K562 (cell line): ENCODE measurements at regions not wholly inside any gene's neighbourhood (a gene's known extent, or its start where the extent isn't known, plus 50 kb on each side); places are given as distances from the start of the nearest gene placed in this dataset.

Experiments used
- ATAC-seq: fragments of 200-7000 bp; cut with Tn5 transposase; 3 replicates; pipeline ENCODE4 v1.9.1; 2020; ENCODE audit warnings: moderate library complexity
- BruUV-seq: library from RNA; stranded (reverse); fragments of 400-500 nt; replicated peaks from 2 replicates; lab custom pipeline; 2021; lab: Mats Ljungman, UMichigan
- CTCF ChIA-PET: fragments of 300-600 bp; formaldehyde crosslinking; extraction: SDS; loops from one replicate; lab custom pipeline; 2021; ENCODE audit warnings: low intra/inter-chr PET ratio; lab: Yijun Ruan, JAX
- POLR2A ChIA-PET: fragments of 300-600, 350-650 bp; sonication (Branson Sonifier 250); formaldehyde crosslinking; extraction: SDS; loops from one replicate; lab custom pipeline; 2021; ENCODE audit warnings: antibody characterized with exemption, inconsistent platforms; lab: Yijun Ruan, JAX
- DNase-seq, 4 experiments: peaks; one replicate each; pipeline versions ENCODE4 v3.0.0 to v3.0.0-alpha.2; 2011 to 2018; ENCODE audit warnings: low spot score in 3 of 4, mixed read lengths in 3 of 4; ENCODE audit errors: extremely low read depth in 1 of 4
- FAIRE-seq: peaks from 2 replicates; lab custom pipeline; 2011; peaks lifted over from hg19 to GRCh38; lab: Jason Lieb, UNC
- H2AFZ ChIP-seq: 2 replicates; pipeline ENCODE4 v1.6.0; 2011; ENCODE audit warnings: low read depth, low read length, control low read depth, inconsistent platforms
- H3K27ac ChIP-seq: fragments of 200-600 bp; 3 replicates; pipeline ENCODE4 v1.8.0; 2011; ENCODE audit warnings: low read depth, mild to moderate bottlenecking, control low read depth, inconsistent platforms, low read length, moderate library complexity, mixed read lengths; ENCODE audit errors: extremely low read depth
- H3K27me3 ChIP-seq, 2 experiments: fragments of 300-600 bp in 1 of 2; 2 replicates in 1 of 2; 3 replicates in 1 of 2; pipeline versions ENCODE4 v1.6.0 to v1.8.0; 2011; ENCODE audit warnings: inconsistent platforms in 2 of 2, low read length in 2 of 2, mild to moderate bottlenecking in 1 of 2, mixed read lengths in 1 of 2, moderate library complexity in 1 of 2; ENCODE audit not compliant: control insufficient read depth in 2 of 2, insufficient read depth in 2 of 2
- H3K36me3 ChIP-seq: fragments of 300-600 bp; 3 replicates; pipeline ENCODE4 v1.8.0; 2011; ENCODE audit warnings: mild to moderate bottlenecking, low read length, inconsistent platforms; ENCODE audit not compliant: control insufficient read depth, insufficient read depth
- H3K4me1 ChIP-seq, 2 experiments: fragments of 200-600 bp in 1 of 2; replicated peaks in 1 of 2; 2 replicates in 1 of 2; 3 replicates in 1 of 2; pipeline versions ENCODE4 v1.5.1 to v1.8.0; 2011; ENCODE audit warnings: inconsistent platforms in 2 of 2, low read length in 2 of 2, mild to moderate bottlenecking in 1 of 2, mixed read lengths in 1 of 2, moderate library complexity in 1 of 2; ENCODE audit not compliant: control insufficient read depth in 2 of 2, insufficient read depth in 2 of 2
- H3K4me2 ChIP-seq: 2 replicates; pipeline ENCODE4 v1.6.1; 2011; ENCODE audit warnings: low read length, control low read depth, inconsistent platforms, mixed read lengths; ENCODE audit not compliant: insufficient read depth
- H3K4me3 ChIP-seq: fragments of 200-600 bp; sonication (generic), shearing (Covaris generic); 2 replicates; pipeline ENCODE4 v1.5.1; 2016; ENCODE audit warnings: control low read depth, inconsistent platforms
- H3K79me2 ChIP-seq: fragments of 200-600 bp; 3 replicates; pipeline ENCODE4 v1.8.0; 2011; ENCODE audit warnings: low read length, inconsistent platforms; ENCODE audit not compliant: control insufficient read depth, insufficient read depth
- H3K9ac ChIP-seq, 2 experiments: 2 replicates each; pipeline versions ENCODE4 v1.6.0 to v1.6.1; 2011; ENCODE audit warnings: low read depth in 2 of 2, low read length in 2 of 2, control low read depth in 1 of 2, inconsistent platforms in 1 of 2, mild to moderate bottlenecking in 1 of 2, mixed read lengths in 1 of 2; ENCODE audit not compliant: insufficient read depth in 1 of 2
- H3K9me1 ChIP-seq: one replicate; pipeline ENCODE4 v1.6.0; 2011; ENCODE audit warnings: inconsistent platforms, mild to moderate bottlenecking, low read length, moderate library complexity; ENCODE audit not compliant: control insufficient read depth, insufficient read depth
- H3K9me3 ChIP-seq: replicated peaks from 2 replicates; pipeline ENCODE4 v1.5.1; 2011; ENCODE audit warnings: low read depth, low read length, inconsistent platforms; ENCODE audit not compliant: control insufficient read depth, insufficient read depth
- H4K20me1 ChIP-seq: replicated peaks from 2 replicates; pipeline ENCODE4 v1.6.1; 2011; ENCODE audit warnings: low read length, inconsistent platforms, mixed read lengths; ENCODE audit not compliant: control insufficient read depth, insufficient read depth
- DACH1 ChIP-seq: fragments of 450-650 bp; IDR thresholded peaks from 2 replicates; pipeline ENCODE4 v1.6.1; 2018; ENCODE audit not compliant: partially characterized antibody
- DPF2 ChIP-seq: fragments of 450-650 bp; IDR thresholded peaks from 2 replicates; pipeline ENCODE4 v1.6.1; 2016
- MITF ChIP-seq: IDR thresholded peaks from 2 replicates; pipeline ENCODE4 v1.6.1; 2014; ENCODE audit warnings: antibody characterized with exemption
- PHF20 ChIP-seq: fragments of 450-650 bp; IDR thresholded peaks from 2 replicates; pipeline ENCODE4 v1.6.1; 2018; ENCODE audit not compliant: partially characterized antibody
- RHOXF2B ChIP-seq: fragments of 250-450 bp; sonication (Bioruptor Pico); conservative IDR thresholded peaks from 2 replicates; pipeline ENCODE4 v1.5.1; 2021
- SMAD1 ChIP-seq: fragments of 150-350 bp; IDR thresholded peaks from 2 replicates; pipeline ENCODE4 v1.6.1; 2014; ENCODE audit warnings: low read length, low read depth; ENCODE audit not compliant: partially characterized antibody
- SMARCE1 ChIP-seq: fragments of 450-650 bp; IDR thresholded peaks from 2 replicates; pipeline ENCODE4 v1.7.1; 2016; ENCODE audit warnings: mild to moderate bottlenecking
- THAP7 ChIP-seq: fragments of 250-450 bp; sonication (Bioruptor Pico); IDR thresholded peaks from 2 replicates; pipeline ENCODE4 v1.5.0; 2021
- ZBTB26 ChIP-seq: fragments of 450-650 bp; formaldehyde crosslinking; IDR thresholded peaks from 2 replicates; pipeline ENCODE4 v1.4.0; 2022; ENCODE audit warnings: missing genetic modification characterization
- in situ Hi-C: fragments of 300-500 bp; cut with MboI; formaldehyde crosslinking; loops from 4 replicates; pipeline ENCODE4 v1.15.0; 2018; ENCODE audit warnings: inconsistent platforms, mixed read lengths
- intact Hi-C: fragments of 100-400 bp; cut with micrococcal nuclease; formaldehyde crosslinking; loops from 2 replicates; pipeline ENCODE4 v1.14.2; 2022

DNA sequence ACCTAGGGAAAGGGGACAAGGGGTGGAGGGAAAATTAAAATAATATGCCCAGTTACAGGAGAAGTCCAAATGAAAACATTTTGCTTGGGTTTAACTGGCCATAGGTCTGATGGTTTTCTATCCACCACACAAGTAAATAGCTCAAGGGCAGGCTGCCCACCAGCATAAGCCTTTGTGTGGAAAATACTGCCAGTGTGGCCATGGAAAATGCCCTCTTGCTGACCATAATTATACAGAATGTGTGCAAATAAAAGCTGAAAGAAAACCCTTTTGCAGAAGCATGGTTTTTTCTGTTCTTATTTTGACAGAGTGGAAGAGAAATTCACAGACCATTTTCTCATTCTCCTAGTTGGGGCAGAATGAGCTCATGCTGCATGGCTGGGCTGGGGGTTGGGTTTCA is 111.3 kb upstream of the SIX2 start:
- FAIRE-seq, result no peak
- Histone ChIP-seq H3K9me1 (no peaks in the 10 kb centered on the region), H4K20me1 (no peaks in the 10 kb centered on the region), H3K9ac (no peak overlapping the region), H3K27ac (no peak overlapping the region), H3K79me2 (no peaks in the 10 kb centered on the region), H3K27me3 (no peaks in the 10 kb centered on the region; a peak in 1 of 5 replicates), H3K9me3 (no peaks in the 10 kb centered on the region), H3K36me3 (no peaks in the 10 kb centered on the region), H3K4me3 (no peak overlapping the region), H3K4me1 (no peaks in the 10 kb centered on the region), H2AFZ (no peak overlapping the region), H3K4me2 (no peak overlapping the region)
- no peak for DNase-seq
- POLR2A ChIA-PET, result interaction anchor here (1.0 kb wide), 1 partner anchor 15 kb away, joined by 3 read pairs; no protein-coding TSS in a partner anchor
- CTCF ChIA-PET, result no interaction called here
- no TSS peak for BruUV-seq
- in situ Hi-C loops (no loop called here), intact Hi-C loops (no loop called here)
- TF ChIP-seq DPF2 (no peak), THAP7 (CRISPR knock-in tag) (no peak), MITF (no peak), PHF20 (no peak), RHOXF2B (CRISPR knock-in tag) (no peak), ZBTB26 (CRISPR knock-in tag) (no peak), SMAD1 (no peak), DACH1 (no peak), SMARCE1 (no peak)
- ATAC-seq, result no peak
